T-cell (primary cell): ENCODE measurements at regions not wholly inside any gene's neighbourhood (a gene's known extent, or its start where the extent isn't known, plus 50 kb on each side); places are given as distances from the start of the nearest gene placed in this dataset.

Experiments used
- ATAC-seq, 4 experiments: fragments of 200-7000 bp in 3 of 4; fragments of 150-1000 bp in 1 of 4; cut with Tn5 transposase; replicated peaks in 1 of 4; 1 replicate in 3 of 4; 2 replicates in 1 of 4; pipeline ENCODE4 v1.10.0; 2021; ENCODE audit warnings: moderate library complexity in 3 of 4, mild to moderate bottlenecking in 2 of 4, moderate number of reproducible peaks in 1 of 4
- CTCF ChIA-PET, 2 donors: fragments of 300-600 bp; sonication (Branson Sonifier 250); formaldehyde crosslinking; loops; one replicate each; lab custom pipeline; 2022; ENCODE audit warnings: antibody characterized with exemption in 2 of 2; lab: Charles Lee
- POLR2A ChIA-PET, 2 donors: fragments of 300-600 bp; sonication (Branson Sonifier 250); formaldehyde crosslinking; loops; one replicate each; lab custom pipeline; 2022; ENCODE audit warnings: antibody characterized with exemption in 2 of 2; lab: Charles Lee
- DNase-seq, 35 experiments: peaks; one replicate each; pipeline versions ENCODE4 v3.0.0 to v3.0.0-alpha.2; 2013 to 2023
- H3K27ac ChIP-seq: one replicate; pipeline ENCODE4 v1.5.1; 2013; ENCODE audit warnings: low read length
- H3K27me3 ChIP-seq, 2 experiments: replicated peaks in 1 of 2; 1 replicate in 1 of 2; 2 replicates in 1 of 2; pipeline versions ENCODE4 v1.6.1 to v1.7.0; 2013; ENCODE audit warnings: low read length in 1 of 2, mixed read lengths in 1 of 2; ENCODE audit not compliant: control insufficient read depth in 2 of 2, insufficient read depth in 2 of 2; ENCODE audit errors: extremely low read depth in 1 of 2
- H3K36me3 ChIP-seq, 2 donors: 1 replicate in 1 of 2; 2 replicates in 1 of 2; pipeline versions ENCODE4 v1.6.1 to v1.7.0; 2013; ENCODE audit warnings: low read length in 1 of 2; ENCODE audit not compliant: control insufficient read depth in 2 of 2, insufficient read depth in 1 of 2; ENCODE audit errors: extremely low read depth in 1 of 2
- H3K4me1 ChIP-seq, 2 experiments: 1 replicate in 1 of 2; 2 replicates in 1 of 2; pipeline versions ENCODE4 v1.6.1 to v1.7.0; 2013; ENCODE audit warnings: low read length in 2 of 2, mixed read lengths in 1 of 2; ENCODE audit not compliant: insufficient read depth in 2 of 2, control insufficient read depth in 1 of 2; ENCODE audit errors: extremely low read depth in 1 of 2
- H3K4me3 ChIP-seq, 2 donors: 1 replicate in 1 of 2; 2 replicates in 1 of 2; pipeline versions ENCODE4 v1.5.1 to v1.7.0; 2013; ENCODE audit warnings: mild to moderate bottlenecking in 2 of 2, low read length in 1 of 2, moderate library complexity in 1 of 2; ENCODE audit not compliant: control insufficient read depth in 1 of 2; ENCODE audit errors: extremely low read depth in 1 of 2
- H3K9me3 ChIP-seq: 2 replicates; pipeline ENCODE4 v1.7.0; 2013
- H3K27ac Mint-ChIP-seq, 2 donors: one replicate each; pipeline ENCODE4 v1.8.0; 2020 to 2021; ENCODE audit warnings: mild to moderate bottlenecking in 2 of 2, mixed read lengths in 2 of 2
- H3K27me3 Mint-ChIP-seq, 2 donors: one replicate each; pipeline ENCODE4 v1.8.0; 2021 to 2022; ENCODE audit warnings: mixed read lengths in 2 of 2
- H3K36me3 Mint-ChIP-seq: one replicate; pipeline ENCODE4 v1.8.0; 2021; ENCODE audit warnings: mixed read lengths
- H3K4me1 Mint-ChIP-seq, 3 donors: one replicate each; pipeline ENCODE4 v1.8.0; 2020 to 2022; ENCODE audit warnings: mixed read lengths in 3 of 3, mild to moderate bottlenecking in 1 of 3
- H3K4me3 Mint-ChIP-seq, 3 donors: one replicate each; pipeline ENCODE4 v1.8.0; 2020 to 2022; ENCODE audit warnings: mild to moderate bottlenecking in 3 of 3, mixed read lengths in 3 of 3, moderate library complexity in 3 of 3
- H3K9me3 Mint-ChIP-seq, 3 donors: one replicate each; pipeline ENCODE4 v1.8.0; 2020 to 2022; ENCODE audit warnings: mixed read lengths in 3 of 3
- WGBS: methylation state at CpG from one replicate; pipeline ENCODE4 v1.1.5; 2013; ENCODE audit warnings: missing lambda C conversion rate; ENCODE audit not compliant: insufficient coverage; 5-methylcytosine and 5-hydroxymethylcytosine counted together

DNA sequence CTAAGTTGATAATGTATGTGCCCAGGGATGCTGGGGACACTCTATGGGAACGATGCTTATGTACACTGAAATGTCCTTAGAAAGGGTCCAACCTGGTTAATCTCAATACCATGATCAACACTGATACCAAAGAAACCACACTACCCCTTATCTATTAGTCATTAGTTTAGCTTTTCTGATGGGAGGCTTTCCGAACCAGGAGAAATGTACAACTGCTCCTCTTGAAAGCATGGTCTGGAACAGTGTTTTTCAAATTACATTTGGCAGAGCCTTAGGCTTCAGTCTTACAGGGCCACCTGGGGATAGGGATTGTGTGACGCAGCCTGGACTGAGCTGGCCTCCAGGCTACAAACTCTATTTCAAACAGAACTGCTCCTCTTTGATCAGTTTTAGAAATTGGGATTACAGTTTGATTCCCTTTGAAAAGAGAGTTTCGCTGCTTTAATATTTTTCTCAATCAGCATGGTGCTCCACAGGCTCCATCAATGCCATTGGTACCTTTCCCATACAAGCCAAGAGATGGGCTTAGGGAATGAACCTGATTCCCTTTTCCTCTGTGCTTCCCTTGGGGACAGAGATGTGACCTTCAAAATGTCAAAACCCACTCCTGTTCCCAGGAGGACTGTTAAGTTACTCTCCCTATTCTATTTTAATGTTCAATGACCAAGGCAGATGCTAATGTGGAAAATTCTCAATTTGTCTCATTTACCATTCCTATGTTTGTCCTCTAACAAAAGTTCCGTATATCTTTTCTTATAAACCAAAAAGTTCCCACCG, 296.0 kb upstream of the ADAMTS9 start:
- no peaks in the 10 kb centered on the region for H3K27me3 Mint-ChIP-seq
- H3K9me3 ChIP-seq: no peaks in the 10 kb centered on the region
- H3K4me1 Mint-ChIP-seq: no peaks in the 10 kb centered on the region
- ChIA-PET CTCF (no interaction called here), POLR2A (no interaction called here)
- no CpG with 5 or more reads among the region's 6 CpGs for WGBS
- H3K4me3 Mint-ChIP-seq: no peak overlapping the region
- no peaks in the 10 kb centered on the region for H3K27me3 ChIP-seq
- H3K36me3 ChIP-seq: no peaks in the 10 kb centered on the region
- H3K36me3 Mint-ChIP-seq: no peaks in the 10 kb centered on the region
- H3K9me3 Mint-ChIP-seq: peaks cover 8 to 15% (median 11%) of the 10 kb centered on the region in 3 donors
- no peak overlapping the region for H3K27ac ChIP-seq
- H3K4me3 ChIP-seq: no peak overlapping the region
- H3K27ac Mint-ChIP-seq: no peak overlapping the region
- no peaks in the 10 kb centered on the region for H3K4me1 ChIP-seq
- ATAC-seq (no peak), DNase-seq (no peak)

DNA sequence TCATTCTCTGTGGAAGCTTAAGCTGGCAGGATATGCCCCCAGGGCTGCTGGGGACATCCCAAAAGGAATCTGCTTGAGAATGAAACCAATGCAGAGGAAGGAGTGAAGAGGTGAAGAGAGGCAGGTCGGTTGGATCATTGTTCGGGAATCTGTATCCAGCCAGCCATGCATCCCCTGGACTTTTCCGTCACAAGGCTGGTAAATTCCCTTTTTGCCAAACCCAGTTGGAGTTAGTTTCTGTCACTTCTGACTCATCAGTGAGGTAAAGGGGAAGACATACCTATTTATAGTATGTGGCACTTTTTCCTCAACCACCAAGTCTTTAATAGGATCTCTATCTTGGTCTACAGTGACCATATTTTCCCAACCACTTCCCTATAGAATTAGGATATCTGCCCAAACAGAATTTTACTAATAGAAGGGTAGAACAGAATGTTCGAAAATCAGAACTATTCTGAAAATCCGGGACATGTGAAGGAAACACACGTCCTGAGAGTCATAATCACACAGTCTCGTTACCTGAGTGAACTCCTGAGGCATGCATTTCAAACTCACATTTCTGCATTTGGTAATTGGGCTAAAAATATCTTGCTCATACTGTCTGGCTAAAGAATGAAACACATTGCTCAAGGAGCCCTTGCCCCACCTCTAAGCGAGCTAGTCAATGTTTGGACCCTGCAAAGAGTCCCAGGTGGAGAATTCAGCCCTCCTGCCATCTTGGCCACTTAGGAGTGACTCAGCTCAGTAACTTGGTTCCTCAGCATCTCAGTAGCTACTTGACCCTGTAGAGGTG, 289.7 kb upstream of the ADAMTS9 start:
- no peak overlapping the region for H3K4me3 Mint-ChIP-seq
- Histone ChIP-seq H3K27me3 (no peaks in the 10 kb centered on the region), H3K9me3 (no peaks in the 10 kb centered on the region), H3K4me1 (no peaks in the 10 kb centered on the region), H3K36me3 (no peaks in the 10 kb centered on the region), H3K27ac (no peak overlapping the region), H3K4me3 (no peak overlapping the region)
- WGBS: 82% methylated on average over 5 of the region's 8 CpGs
- no peak overlapping the region for H3K27ac Mint-ChIP-seq
- no peaks in the 10 kb centered on the region for H3K27me3 Mint-ChIP-seq
- H3K4me1 Mint-ChIP-seq: no peaks in the 10 kb centered on the region
- peaks cover 7 to 9% (median 7%) of the 10 kb centered on the region in 3 donors for H3K9me3 Mint-ChIP-seq
- H3K36me3 Mint-ChIP-seq: no peaks in the 10 kb centered on the region
- ATAC-seq: no peak
- DNase-seq: no peak
- ChIA-PET CTCF (no interaction called here), POLR2A (no interaction called here)

DNA sequence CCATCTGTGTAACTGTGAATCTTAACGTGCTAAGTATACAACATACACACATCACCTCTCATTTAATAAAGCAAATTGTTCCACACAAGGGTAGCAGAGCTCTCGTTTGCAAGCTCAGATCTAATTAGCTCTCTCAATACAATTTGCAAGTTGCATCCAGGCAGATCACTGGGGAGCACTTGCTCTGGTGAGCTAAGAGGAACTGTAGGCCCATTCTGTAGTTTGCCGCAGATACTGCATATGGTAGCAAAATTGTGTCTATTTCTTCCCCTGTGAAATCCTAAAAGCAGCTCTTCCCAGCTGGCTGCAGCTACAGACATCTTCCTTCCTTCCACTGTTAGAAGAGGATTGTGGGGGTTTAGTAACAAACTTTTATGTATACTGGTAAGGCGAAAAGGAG, 288.7 kb upstream of the ADAMTS9 start:
- H3K27me3 Mint-ChIP-seq: no peaks in the 10 kb centered on the region
- Histone ChIP-seq H3K4me3 (no peak overlapping the region), H3K9me3 (no peaks in the 10 kb centered on the region), H3K27me3 (no peaks in the 10 kb centered on the region), H3K27ac (no peak overlapping the region), H3K4me1 (no peaks in the 10 kb centered on the region), H3K36me3 (no peaks in the 10 kb centered on the region)
- POLR2A ChIA-PET: no interaction called here
- DNase-seq: no peak
- peaks cover 7 to 9% (median 7%) of the 10 kb centered on the region in 3 donors for H3K9me3 Mint-ChIP-seq
- no peak overlapping the region for H3K27ac Mint-ChIP-seq
- no peak for ATAC-seq
- no peaks in the 10 kb centered on the region for H3K36me3 Mint-ChIP-seq
- CTCF ChIA-PET: no interaction called here
- 65% methylated on average over 2 of the region's 4 CpGs for WGBS
- H3K4me1 Mint-ChIP-seq: no peaks in the 10 kb centered on the region
- no peak overlapping the region for H3K4me3 Mint-ChIP-seq

DNA sequence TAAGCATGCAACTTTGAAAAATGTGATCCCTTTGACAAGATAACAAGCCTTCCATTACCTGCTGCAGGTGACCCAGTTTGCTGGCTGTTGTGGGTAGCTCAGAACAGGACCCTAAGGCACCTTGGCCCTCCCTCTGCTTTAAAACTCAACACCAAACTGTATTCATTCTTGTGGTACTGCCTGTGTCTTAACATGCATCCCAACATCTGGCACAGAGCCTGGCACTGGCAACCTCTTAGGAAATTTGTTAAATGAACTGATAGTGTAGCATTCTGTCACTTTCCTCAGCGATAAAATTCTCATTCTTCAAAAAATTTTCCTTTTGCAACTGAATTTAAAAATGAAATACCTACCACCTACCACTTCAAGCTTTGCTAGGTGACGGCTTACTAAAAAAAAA, 287.3 kb upstream of the ADAMTS9 start:
- ChIA-PET CTCF (no interaction called here), POLR2A (no interaction called here)
- no peaks in the 10 kb centered on the region for H3K36me3 Mint-ChIP-seq
- no peak overlapping the region for H3K4me3 Mint-ChIP-seq
- ATAC-seq: no peak
- H3K27ac Mint-ChIP-seq: no peak overlapping the region
- Histone ChIP-seq H3K9me3 (no peaks in the 10 kb centered on the region), H3K27ac (no peak overlapping the region), H3K36me3 (no peaks in the 10 kb centered on the region), H3K4me3 (no peak overlapping the region), H3K27me3 (no peaks in the 10 kb centered on the region), H3K4me1 (no peaks in the 10 kb centered on the region)
- no peak for DNase-seq
- no peaks in the 10 kb centered on the region for H3K4me1 Mint-ChIP-seq
- no peaks in the 10 kb centered on the region for H3K27me3 Mint-ChIP-seq
- no CpG with 5 or more reads among the region's 2 CpGs for WGBS
- peaks cover 12 to 13% (median 13%) of the 10 kb centered on the region in 3 donors for H3K9me3 Mint-ChIP-seq

DNA sequence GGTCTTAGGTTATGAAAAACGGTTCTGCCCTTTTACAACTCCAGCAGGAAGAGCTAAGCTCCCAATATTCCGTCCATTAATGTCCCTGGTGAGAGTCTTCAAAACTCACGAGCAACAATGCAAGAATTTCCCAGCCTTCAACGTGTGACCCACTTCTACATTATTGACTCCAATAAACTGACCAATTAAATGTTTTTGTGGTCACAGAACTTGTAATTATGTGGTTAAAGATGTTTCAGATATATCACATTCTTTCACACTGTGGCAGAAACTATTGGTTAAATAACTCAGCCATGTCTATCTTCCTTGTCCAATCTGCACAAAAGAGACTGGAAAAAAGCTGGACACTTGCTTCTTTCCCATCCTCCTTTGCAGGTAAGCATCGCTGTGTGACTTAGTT, 286.6 kb upstream of the ADAMTS9 start:
- H3K36me3 Mint-ChIP-seq: no peaks in the 10 kb centered on the region
- no peak overlapping the region for H3K27ac Mint-ChIP-seq
- WGBS: no CpG with 5 or more reads among the region's 5 CpGs
- Histone ChIP-seq H3K36me3 (no peaks in the 10 kb centered on the region), H3K9me3 (no peaks in the 10 kb centered on the region), H3K27me3 (no peaks in the 10 kb centered on the region), H3K27ac (no peak overlapping the region), H3K4me3 (no peak overlapping the region), H3K4me1 (no peaks in the 10 kb centered on the region)
- no peaks in the 10 kb centered on the region for H3K27me3 Mint-ChIP-seq
- no peak overlapping the region for H3K4me3 Mint-ChIP-seq
- DNase-seq (no peak), ATAC-seq (no peak)
- H3K4me1 Mint-ChIP-seq: no peaks in the 10 kb centered on the region
- CTCF ChIA-PET: no interaction called here
- H3K9me3 Mint-ChIP-seq: peaks cover 12 to 13% (median 13%) of the 10 kb centered on the region in 3 donors
- POLR2A ChIA-PET: no interaction called here

DNA sequence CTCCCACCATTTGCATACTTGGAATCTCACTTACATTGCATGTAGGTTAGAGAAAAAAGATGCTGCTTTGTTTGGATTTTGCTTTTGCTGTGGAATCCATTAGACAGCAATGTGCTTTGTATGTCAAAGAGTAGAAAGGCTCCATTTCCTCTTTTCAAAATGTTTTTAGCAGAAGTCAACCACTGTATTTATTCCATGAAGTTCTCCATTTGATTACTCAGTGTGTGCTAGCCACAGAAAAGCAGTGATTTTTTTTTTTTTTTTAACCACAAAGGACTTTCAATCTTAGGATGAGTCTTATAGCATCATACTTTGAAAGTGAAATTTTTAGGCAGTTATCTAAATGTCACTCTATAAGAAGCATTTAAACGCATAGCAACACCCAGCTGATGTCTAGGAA, 285.0 kb upstream of the ADAMTS9 start:
- ATAC-seq (no peak), DNase-seq (no peak)
- Histone ChIP-seq H3K36me3 (no peaks in the 10 kb centered on the region), H3K4me1 (no peaks in the 10 kb centered on the region), H3K27me3 (no peaks in the 10 kb centered on the region), H3K9me3 (no peaks in the 10 kb centered on the region), H3K27ac (no peak overlapping the region), H3K4me3 (no peak overlapping the region)
- ChIA-PET CTCF (no interaction called here), POLR2A (no interaction called here)
- H3K27me3 Mint-ChIP-seq: no peaks in the 10 kb centered on the region
- no peaks in the 10 kb centered on the region for H3K36me3 Mint-ChIP-seq
- H3K27ac Mint-ChIP-seq: no peak overlapping the region
- no peaks in the 10 kb centered on the region for H3K4me1 Mint-ChIP-seq
- no CpG with 5 or more reads among the region's 1 CpG for WGBS
- H3K9me3 Mint-ChIP-seq: peaks cover 10 to 18% (median 12%) of the 10 kb centered on the region in 3 donors
- no peak overlapping the region for H3K4me3 Mint-ChIP-seq
